Vagina (tissue), 2 donors: ENCODE measurements at regions not wholly inside any gene's neighbourhood (a gene's known extent, or its start where the extent isn't known, plus 50 kb on each side); places are given as distances from the start of the nearest gene placed in this dataset.

Experiments used
- CTCF ChIP-seq, 3 experiments: fragments of 450-650 bp in 2 of 3; fragments of 200-600 bp in 1 of 3; sonication (generic) in 1 of 3; IDR thresholded peaks; one replicate each; pipeline ENCODE4 v1.5.1; 2017 to 2019; ENCODE audit warnings: antibody characterized with exemption in 3 of 3, mild to moderate bottlenecking in 2 of 3, moderate library complexity in 2 of 3
- POLR2AphosphoS5 ChIP-seq, 2 donors: sonication (generic); formaldehyde crosslinking; IDR thresholded peaks; one replicate each; pipeline ENCODE4 v1.9.0; 2017; ENCODE audit warnings: antibody characterized with exemption in 2 of 2, mild to moderate bottlenecking in 2 of 2, low read depth in 1 of 2; ENCODE audit not compliant: insufficient read depth in 1 of 2

GRCh38 chrX:36869457-36869856, 138.7 kb upstream of the FAM47C start:
- TF ChIP-seq CTCF (IDR thresholded peaks at IDR 0.05) (no peak), POLR2AphosphoS5 (IDR thresholded peaks at IDR 0.05; ENCODE audit: insufficient read depth in 1 of 2, low read depth in 1 of 2) (no peak)
